SK-N-SH treated with all-trans-retinoic acid at 6 μM for 48 hours (cell line): ENCODE measurements at regions not wholly inside any gene's neighbourhood (a gene's known extent, or its start where the extent isn't known, plus 50 kb on each side); places are given as distances from the start of the nearest gene placed in this dataset.

Source experiments
- ATAC-seq: fragments of 200-7000 bp; cut with Tn5 transposase; 3 replicates; pipeline ENCODE4 v1.9.1; 2020; ENCODE audit warnings: mild to moderate bottlenecking, moderate library complexity
- ARNTL ChIP-seq: fragments of 450-650 bp; formaldehyde crosslinking; IDR thresholded peaks from 2 replicates; pipeline ENCODE4 v1.5.0; 2020; ENCODE audit warnings: low read depth, mild to moderate bottlenecking, moderate library complexity, borderline replicate concordance
- BACH2 ChIP-seq: fragments of 250-450 bp; sonication (Bioruptor Pico); IDR thresholded peaks from 2 replicates; pipeline ENCODE4 v1.9.0; 2021; ENCODE audit warnings: mild to moderate bottlenecking, borderline replicate concordance
- CSDC2 ChIP-seq: fragments of 250-450 bp; sonication (Bioruptor Pico); IDR thresholded peaks from 2 replicates; pipeline ENCODE4 v1.5.0; 2020; ENCODE audit warnings: mild to moderate bottlenecking, moderate library complexity
- ESRRG ChIP-seq: fragments of 250-450 bp; sonication (Bioruptor Pico); IDR thresholded peaks from 2 replicates; pipeline ENCODE4 v1.6.1; 2021; ENCODE audit warnings: mild to moderate bottlenecking
- OSR1 ChIP-seq: fragments of 250-450 bp; sonication (Bioruptor Pico); IDR thresholded peaks from 2 replicates; pipeline ENCODE4 v1.8.0; 2022; ENCODE audit warnings: moderate library complexity, mild to moderate bottlenecking, inconsistent platforms
- PPARA ChIP-seq: fragments of 250-450 bp; sonication (Bioruptor Pico); IDR thresholded peaks from 2 replicates; pipeline ENCODE4 v1.5.0; 2020; ENCODE audit warnings: mild to moderate bottlenecking, borderline replicate concordance
- RARB ChIP-seq: fragments of 250-450 bp; sonication (Bioruptor Pico); IDR thresholded peaks from 2 replicates; pipeline ENCODE4 v1.8.0; 2021; ENCODE audit warnings: mild to moderate bottlenecking, moderate library complexity
- SNAI2 ChIP-seq: fragments of 250-450 bp; sonication (Bioruptor Pico); IDR thresholded peaks from 2 replicates; pipeline ENCODE4 v1.5.0; 2020; ENCODE audit warnings: mild to moderate bottlenecking, moderate library complexity
- TCF4 ChIP-seq: fragments of 250-450 bp; sonication (Bioruptor Pico); IDR thresholded peaks from 2 replicates; pipeline ENCODE4 v1.8.0; 2021; ENCODE audit warnings: mild to moderate bottlenecking, moderate library complexity, borderline replicate concordance
- TOX ChIP-seq: fragments of 250-450 bp; sonication (Bioruptor Pico); IDR thresholded peaks from 2 replicates; pipeline ENCODE4 v1.8.0; 2021; ENCODE audit warnings: mild to moderate bottlenecking, moderate library complexity, borderline replicate concordance
- ZC3H10 ChIP-seq: fragments of 250-450 bp; sonication (Bioruptor Pico); IDR thresholded peaks from 2 replicates; pipeline ENCODE4 v1.5.1; 2021; ENCODE audit warnings: mild to moderate bottlenecking, moderate library complexity
- ZFP3 ChIP-seq: fragments of 250-450 bp; sonication (Bioruptor Pico); IDR thresholded peaks from 2 replicates; pipeline ENCODE4 v1.5.0; 2020; ENCODE audit warnings: mild to moderate bottlenecking, moderate library complexity
- ZNF70 ChIP-seq: fragments of 450-650 bp; formaldehyde crosslinking; IDR thresholded peaks from 2 replicates; pipeline ENCODE4 v1.5.0; 2020; ENCODE audit warnings: mild to moderate bottlenecking, moderate library complexity
- ZNF8 ChIP-seq: fragments of 450-650 bp; formaldehyde crosslinking; IDR thresholded peaks from 2 replicates; pipeline ENCODE4 v1.5.0; 2020; ENCODE audit warnings: mild to moderate bottlenecking, moderate library complexity
- TF ChIP-seq, protein P1 (sequence below): fragments of 250-450 bp; sonication (Bioruptor Pico); IDR thresholded peaks from 2 replicates; pipeline ENCODE4 v1.5.1; 2020; ENCODE audit warnings: low read depth, mild to moderate bottlenecking, moderate library complexity
- TF ChIP-seq, protein P2 (sequence below): fragments of 250-450 bp; sonication (Bioruptor Pico); IDR thresholded peaks from 2 replicates; pipeline ENCODE4 v1.8.0; 2021; ENCODE audit warnings: low read depth, mild to moderate bottlenecking, moderate library complexity, borderline replicate concordance
- TF ChIP-seq, protein P3 (sequence below): fragments of 250-450 bp; sonication (Bioruptor Pico); IDR thresholded peaks from 2 replicates; pipeline ENCODE4 v1.8.0; 2020; ENCODE audit warnings: mild to moderate bottlenecking, moderate library complexity, borderline replicate concordance
- TF ChIP-seq, protein P4 (sequence below): fragments of 250-450 bp; sonication (Bioruptor Pico); IDR thresholded peaks from 2 replicates; pipeline ENCODE4 v1.5.1; 2021; ENCODE audit warnings: mild to moderate bottlenecking, moderate library complexity
- TF ChIP-seq, protein P5 (sequence below): fragments of 250-450 bp; sonication (Bioruptor Pico); IDR thresholded peaks from 2 replicates; pipeline ENCODE4 v1.5.0; 2020; ENCODE audit warnings: mild to moderate bottlenecking, moderate library complexity

DNA sequence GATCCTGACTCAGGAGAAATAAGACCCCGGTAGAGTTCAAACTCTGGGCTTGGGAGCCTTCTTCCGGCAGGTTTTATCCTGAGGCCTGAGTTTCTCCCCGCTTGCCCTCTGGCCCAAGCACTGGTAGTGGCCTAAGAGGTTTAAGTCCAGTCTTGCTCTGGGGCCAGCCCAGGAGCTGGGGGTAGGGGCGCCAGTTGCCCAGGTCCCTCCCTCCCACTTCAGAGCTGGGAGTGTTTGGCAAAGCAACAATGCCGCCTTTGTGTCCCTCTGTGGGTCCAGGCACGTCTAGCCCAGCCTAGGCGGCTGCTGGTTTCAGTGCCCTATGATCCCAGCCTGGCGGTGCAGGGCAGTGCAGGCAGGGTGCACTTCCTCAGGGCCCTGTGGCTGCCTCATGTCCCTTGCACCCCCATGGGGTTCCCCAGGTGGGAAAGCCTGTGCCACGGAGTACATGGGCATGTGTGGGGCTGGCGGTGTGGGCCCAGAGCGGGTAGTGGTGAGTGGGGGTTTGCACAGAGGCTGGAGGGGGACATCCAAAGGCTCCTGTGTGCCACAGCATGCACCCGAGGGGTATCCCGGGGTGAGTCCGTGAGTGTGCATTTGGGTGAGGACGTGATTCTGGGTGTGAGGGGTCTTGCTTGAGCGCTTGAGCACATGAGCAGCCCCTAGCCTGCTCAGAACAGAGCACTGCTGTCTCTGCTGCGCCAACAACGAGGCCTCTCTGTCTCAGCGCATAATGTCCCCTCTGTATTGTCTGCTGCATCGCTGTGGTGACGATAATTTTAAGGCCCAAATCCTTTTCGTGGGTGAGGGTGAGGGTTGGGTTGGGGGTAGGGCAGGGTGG, 61.7 kb upstream of the PSD2 start:
- peak; percentile 36 for ATAC-seq

DNA sequence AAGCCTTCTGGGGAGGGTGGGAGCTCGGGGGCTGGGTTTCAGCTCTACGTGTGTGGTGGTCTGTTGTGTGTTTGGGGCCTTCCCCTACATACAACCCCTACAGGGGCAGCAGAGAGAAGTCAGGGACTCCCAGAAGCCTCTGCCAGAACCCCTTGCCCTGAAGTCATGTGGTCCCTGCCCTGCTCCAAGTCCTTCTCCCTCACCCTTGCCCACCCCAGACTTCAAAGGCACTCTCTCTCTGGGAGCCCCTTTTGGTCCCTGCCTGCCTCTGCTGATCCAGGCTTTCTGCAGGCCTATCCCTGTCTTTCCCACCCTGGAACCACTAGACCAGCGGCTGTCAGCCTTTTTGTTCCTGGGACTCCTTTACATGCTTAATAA, 61.1 kb upstream of the PSD2 start:
- ATAC-seq = no peak
- TF ChIP-seq, protein P1, sequence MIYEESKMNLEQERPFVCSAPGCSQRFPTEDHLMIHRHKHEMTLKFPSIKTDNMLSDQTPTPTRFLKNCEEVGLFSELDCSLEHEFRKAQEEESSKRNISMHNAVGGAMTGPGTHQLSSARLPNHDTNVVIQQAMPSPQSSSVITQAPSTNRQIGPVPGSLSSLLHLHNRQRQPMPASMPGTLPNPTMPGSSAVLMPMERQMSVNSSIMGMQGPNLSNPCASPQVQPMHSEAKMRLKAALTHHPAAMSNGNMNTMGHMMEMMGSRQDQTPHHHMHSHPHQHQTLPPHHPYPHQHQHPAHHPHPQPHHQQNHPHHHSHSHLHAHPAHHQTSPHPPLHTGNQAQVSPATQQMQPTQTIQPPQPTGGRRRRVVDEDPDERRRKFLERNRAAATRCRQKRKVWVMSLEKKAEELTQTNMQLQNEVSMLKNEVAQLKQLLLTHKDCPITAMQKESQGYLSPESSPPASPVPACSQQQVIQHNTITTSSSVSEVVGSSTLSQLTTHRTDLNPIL (CRISPR knock-in tag) = no peak
- no peak for TF ChIP-seq TOX
- no peak for TF ChIP-seq RARB (CRISPR knock-in tag)
- TF ChIP-seq, protein P2, sequence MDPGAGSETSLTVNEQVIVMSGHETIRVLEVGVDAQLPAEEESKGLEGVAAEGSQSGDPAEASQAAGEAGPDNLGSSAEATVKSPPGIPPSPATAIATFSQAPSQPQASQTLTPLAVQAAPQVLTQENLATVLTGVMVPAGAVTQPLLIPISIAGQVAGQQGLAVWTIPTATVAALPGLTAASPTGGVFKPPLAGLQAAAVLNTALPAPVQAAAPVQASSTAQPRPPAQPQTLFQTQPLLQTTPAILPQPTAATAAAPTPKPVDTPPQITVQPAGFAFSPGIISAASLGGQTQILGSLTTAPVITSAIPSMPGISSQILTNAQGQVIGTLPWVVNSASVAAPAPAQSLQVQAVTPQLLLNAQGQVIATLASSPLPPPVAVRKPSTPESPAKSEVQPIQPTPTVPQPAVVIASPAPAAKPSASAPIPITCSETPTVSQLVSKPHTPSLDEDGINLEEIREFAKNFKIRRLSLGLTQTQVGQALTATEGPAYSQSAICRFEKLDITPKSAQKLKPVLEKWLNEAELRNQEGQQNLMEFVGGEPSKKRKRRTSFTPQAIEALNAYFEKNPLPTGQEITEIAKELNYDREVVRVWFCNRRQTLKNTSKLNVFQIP (CRISPR knock-in tag) = no peak
- TF ChIP-seq CSDC2 (CRISPR knock-in tag) = no peak
- TF ChIP-seq, protein P3, sequence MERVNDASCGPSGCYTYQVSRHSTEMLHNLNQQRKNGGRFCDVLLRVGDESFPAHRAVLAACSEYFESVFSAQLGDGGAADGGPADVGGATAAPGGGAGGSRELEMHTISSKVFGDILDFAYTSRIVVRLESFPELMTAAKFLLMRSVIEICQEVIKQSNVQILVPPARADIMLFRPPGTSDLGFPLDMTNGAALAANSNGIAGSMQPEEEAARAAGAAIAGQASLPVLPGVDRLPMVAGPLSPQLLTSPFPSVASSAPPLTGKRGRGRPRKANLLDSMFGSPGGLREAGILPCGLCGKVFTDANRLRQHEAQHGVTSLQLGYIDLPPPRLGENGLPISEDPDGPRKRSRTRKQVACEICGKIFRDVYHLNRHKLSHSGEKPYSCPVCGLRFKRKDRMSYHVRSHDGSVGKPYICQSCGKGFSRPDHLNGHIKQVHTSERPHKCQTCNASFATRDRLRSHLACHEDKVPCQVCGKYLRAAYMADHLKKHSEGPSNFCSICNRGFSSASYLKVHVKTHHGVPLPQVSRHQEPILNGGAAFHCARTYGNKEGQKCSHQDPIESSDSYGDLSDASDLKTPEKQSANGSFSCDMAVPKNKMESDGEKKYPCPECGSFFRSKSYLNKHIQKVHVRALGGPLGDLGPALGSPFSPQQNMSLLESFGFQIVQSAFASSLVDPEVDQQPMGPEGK = no peak
- TF ChIP-seq, protein P4, sequence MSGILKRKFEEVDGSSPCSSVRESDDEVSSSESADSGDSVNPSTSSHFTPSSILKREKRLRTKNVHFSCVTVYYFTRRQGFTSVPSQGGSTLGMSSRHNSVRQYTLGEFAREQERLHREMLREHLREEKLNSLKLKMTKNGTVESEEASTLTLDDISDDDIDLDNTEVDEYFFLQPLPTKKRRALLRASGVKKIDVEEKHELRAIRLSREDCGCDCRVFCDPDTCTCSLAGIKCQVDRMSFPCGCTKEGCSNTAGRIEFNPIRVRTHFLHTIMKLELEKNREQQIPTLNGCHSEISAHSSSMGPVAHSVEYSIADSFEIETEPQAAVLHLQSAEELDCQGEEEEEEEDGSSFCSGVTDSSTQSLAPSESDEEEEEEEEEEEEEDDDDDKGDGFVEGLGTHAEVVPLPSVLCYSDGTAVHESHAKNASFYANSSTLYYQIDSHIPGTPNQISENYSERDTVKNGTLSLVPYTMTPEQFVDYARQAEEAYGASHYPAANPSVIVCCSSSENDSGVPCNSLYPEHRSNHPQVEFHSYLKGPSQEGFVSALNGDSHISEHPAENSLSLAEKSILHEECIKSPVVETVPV (CRISPR knock-in tag) = no peak
- TF ChIP-seq, protein P5, sequence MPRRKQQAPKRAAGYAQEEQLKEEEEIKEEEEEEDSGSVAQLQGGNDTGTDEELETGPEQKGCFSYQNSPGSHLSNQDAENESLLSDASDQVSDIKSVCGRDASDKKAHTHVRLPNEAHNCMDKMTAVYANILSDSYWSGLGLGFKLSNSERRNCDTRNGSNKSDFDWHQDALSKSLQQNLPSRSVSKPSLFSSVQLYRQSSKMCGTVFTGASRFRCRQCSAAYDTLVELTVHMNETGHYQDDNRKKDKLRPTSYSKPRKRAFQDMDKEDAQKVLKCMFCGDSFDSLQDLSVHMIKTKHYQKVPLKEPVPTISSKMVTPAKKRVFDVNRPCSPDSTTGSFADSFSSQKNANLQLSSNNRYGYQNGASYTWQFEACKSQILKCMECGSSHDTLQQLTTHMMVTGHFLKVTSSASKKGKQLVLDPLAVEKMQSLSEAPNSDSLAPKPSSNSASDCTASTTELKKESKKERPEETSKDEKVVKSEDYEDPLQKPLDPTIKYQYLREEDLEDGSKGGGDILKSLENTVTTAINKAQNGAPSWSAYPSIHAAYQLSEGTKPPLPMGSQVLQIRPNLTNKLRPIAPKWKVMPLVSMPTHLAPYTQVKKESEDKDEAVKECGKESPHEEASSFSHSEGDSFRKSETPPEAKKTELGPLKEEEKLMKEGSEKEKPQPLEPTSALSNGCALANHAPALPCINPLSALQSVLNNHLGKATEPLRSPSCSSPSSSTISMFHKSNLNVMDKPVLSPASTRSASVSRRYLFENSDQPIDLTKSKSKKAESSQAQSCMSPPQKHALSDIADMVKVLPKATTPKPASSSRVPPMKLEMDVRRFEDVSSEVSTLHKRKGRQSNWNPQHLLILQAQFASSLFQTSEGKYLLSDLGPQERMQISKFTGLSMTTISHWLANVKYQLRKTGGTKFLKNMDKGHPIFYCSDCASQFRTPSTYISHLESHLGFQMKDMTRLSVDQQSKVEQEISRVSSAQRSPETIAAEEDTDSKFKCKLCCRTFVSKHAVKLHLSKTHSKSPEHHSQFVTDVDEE = no peak
- TF ChIP-seq BACH2 = no peak

More for the DNA sequence above, 61.7 kb upstream of the PSD2 start:
- no peak for TF ChIP-seq TOX
- TF ChIP-seq ESRRG (CRISPR knock-in tag) = no peak
- no peak for TF ChIP-seq ZNF8 (CRISPR knock-in tag)
- TF ChIP-seq PPARA = no peak
- TF ChIP-seq ARNTL = no peak
- TF ChIP-seq ZNF70 (CRISPR knock-in tag) = no peak
- no peak for TF ChIP-seq ZC3H10
- no peak for TF ChIP-seq ZFP3 (CRISPR knock-in tag)
- no peak for TF ChIP-seq SNAI2
- TF ChIP-seq TCF4 = no peak
- TF ChIP-seq RARB (CRISPR knock-in tag) = no peak
- TF ChIP-seq, protein P3 = no peak
- TF ChIP-seq, protein P4 (CRISPR knock-in tag) = no peak
- TF ChIP-seq, protein P1 (CRISPR knock-in tag) = no peak
- no peak for TF ChIP-seq CSDC2 (CRISPR knock-in tag)
- TF ChIP-seq, protein P5 = no peak
- TF ChIP-seq BACH2 = no peak
- TF ChIP-seq OSR1 (CRISPR knock-in tag) = no peak
